ENCODE measurements at regions not wholly inside any gene's neighbourhood (a gene's known extent, or its start where the extent isn't known, plus 50 kb on each side); places are given as distances from the start of the nearest gene placed in this dataset.

GRCh38 chr12:91940322-91940721 lies 205.3 kb downstream of the BTG1 start:
- no peak for TF ChIP-seq POLR2A (IDR thresholded peaks at IDR 0.05)
- TF ChIP-seq, protein P1, sequence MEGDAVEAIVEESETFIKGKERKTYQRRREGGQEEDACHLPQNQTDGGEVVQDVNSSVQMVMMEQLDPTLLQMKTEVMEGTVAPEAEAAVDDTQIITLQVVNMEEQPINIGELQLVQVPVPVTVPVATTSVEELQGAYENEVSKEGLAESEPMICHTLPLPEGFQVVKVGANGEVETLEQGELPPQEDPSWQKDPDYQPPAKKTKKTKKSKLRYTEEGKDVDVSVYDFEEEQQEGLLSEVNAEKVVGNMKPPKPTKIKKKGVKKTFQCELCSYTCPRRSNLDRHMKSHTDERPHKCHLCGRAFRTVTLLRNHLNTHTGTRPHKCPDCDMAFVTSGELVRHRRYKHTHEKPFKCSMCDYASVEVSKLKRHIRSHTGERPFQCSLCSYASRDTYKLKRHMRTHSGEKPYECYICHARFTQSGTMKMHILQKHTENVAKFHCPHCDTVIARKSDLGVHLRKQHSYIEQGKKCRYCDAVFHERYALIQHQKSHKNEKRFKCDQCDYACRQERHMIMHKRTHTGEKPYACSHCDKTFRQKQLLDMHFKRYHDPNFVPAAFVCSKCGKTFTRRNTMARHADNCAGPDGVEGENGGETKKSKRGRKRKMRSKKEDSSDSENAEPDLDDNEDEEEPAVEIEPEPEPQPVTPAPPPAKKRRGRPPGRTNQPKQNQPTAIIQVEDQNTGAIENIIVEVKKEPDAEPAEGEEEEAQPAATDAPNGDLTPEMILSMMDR (IDR thresholded peaks at IDR 0.05): no peak
- no peak for TF ChIP-seq POLR2AphosphoS5 (IDR thresholded peaks at IDR 0.05)
